Stimulated activated CD4-positive, alpha-beta T cell treated with anti-CD3 and anti-CD28 coated beads, TNF-alpha, amount 100 ng/mL, for 24 hours (primary cell): ENCODE measurements at regions not wholly inside any gene's neighbourhood (a gene's known extent, or its start where the extent isn't known, plus 50 kb on each side); places are given as distances from the start of the nearest gene placed in this dataset.
"Not testable (repeated sequence)": the region's sequence is repeated elsewhere in the genome, so short reads cannot be mapped to it uniquely, and the experiment has no call there.

Experiments used
- DNase-seq, 3 experiments: peaks; one replicate each; pipeline ENCODE4 v3.0.0-alpha.2; 2020; ENCODE audit warnings: low read depth in 3 of 3

- no peak for DNase-seq
Observed at GRCh38 chr1:58932859-58933598, 149.2 kb upstream of the JUN start.

GRCh38 chr1:58933599-58933926 lies 149.7 kb upstream of the JUN start:
- DNase-seq = no peak

GRCh38 chr1:58934706-58935105 lies 150.9 kb upstream of the JUN start:
- no peak for DNase-seq

GRCh38 chr1:58936973-58937372 lies 153.1 kb upstream of the JUN start:
- DNase-seq = no peak

GRCh38 chr1:58939146-58939545 lies 155.3 kb upstream of the JUN start:
- no peak for DNase-seq

GRCh38 chr1:58939666-58940370 lies 156.0 kb upstream of the JUN start:
- DNase-seq = no peak

GRCh38 chr1:58941471-58942289 lies 157.8 kb upstream of the JUN start:
- no peak for DNase-seq

- no peak for DNase-seq
Observed at GRCh38 chr1:58942759-58943191, 158.9 kb upstream of the JUN start.

- DNase-seq = no peak
Observed at GRCh38 chr1:58943776-58944175, 159.9 kb upstream of the JUN start.

- DNase-seq = no peak
Observed at GRCh38 chr1:58944439-58944838, 160.6 kb upstream of the JUN start.

GRCh38 chr1:58946390-58946789 lies 162.5 kb upstream of the JUN start:
- DNase-seq = no peak

GRCh38 chr1:58948671-58949070 lies 164.8 kb upstream of the JUN start:
- DNase-seq = no peak

GRCh38 chr1:58949551-58950220 lies 165.8 kb upstream of the JUN start:
- DNase-seq = no peak

GRCh38 chr1:58950897-58951296 lies 167.1 kb upstream of the JUN start:
- no peak for DNase-seq

- not testable (repeated sequence) for DNase-seq
Observed at GRCh38 chr1:58953951-58954350, 170.1 kb upstream of the JUN start.

- DNase-seq = not testable (repeated sequence)
Observed at GRCh38 chr1:58963287-58963686, 179.4 kb upstream of the JUN start.

GRCh38 chr1:58964428-58964827 lies 180.6 kb upstream of the JUN start:
- no peak for DNase-seq

GRCh38 chr1:58964880-58965279 lies 181.0 kb upstream of the JUN start:
- DNase-seq = no peak

GRCh38 chr1:58966103-58966916 lies 182.5 kb upstream of the JUN start:
- no peak for DNase-seq

- no peak for DNase-seq
Observed at GRCh38 chr1:58966917-58967740, 183.3 kb upstream of the JUN start.
